Endodermal cell (in vitro differentiated cells): ENCODE measurements at regions not wholly inside any gene's neighbourhood (a gene's known extent, or its start where the extent isn't known, plus 50 kb on each side); places are given as distances from the start of the nearest gene placed in this dataset.
A peak's percentile ranks its signal among the peaks of the same experiment; 100 is the strongest.

Source experiments
- DNase-seq: peaks from one replicate; pipeline ENCODE4 v3.0.0-alpha.2; 2017
- H3K27ac ChIP-seq: 2 replicates; pipeline ENCODE4 v1.5.1; 2013; ENCODE audit warnings: mild to moderate bottlenecking, low read depth, low read length, moderate library complexity
- H3K27me3 ChIP-seq: 2 replicates; pipeline ENCODE4 v1.6.1; 2013; ENCODE audit warnings: mild to moderate bottlenecking, low read length, moderate library complexity; ENCODE audit not compliant: insufficient read depth, control insufficient read depth, poor library complexity, severe bottlenecking
- H3K36me3 ChIP-seq: 2 replicates; pipeline ENCODE4 v1.7.0; 2013; ENCODE audit warnings: mild to moderate bottlenecking, low read length, moderate library complexity; ENCODE audit not compliant: control insufficient read depth, insufficient read depth
- H3K4me1 ChIP-seq: one replicate; pipeline ENCODE4 v1.7.0; 2013; ENCODE audit warnings: low read length; ENCODE audit not compliant: control insufficient read depth, insufficient read depth
- H3K4me3 ChIP-seq: 2 replicates; pipeline ENCODE4 v1.5.1; 2013; ENCODE audit warnings: mild to moderate bottlenecking, low read length, moderate library complexity
- H3K9ac ChIP-seq: 2 replicates; pipeline ENCODE4 v1.6.1; 2013; ENCODE audit warnings: mild to moderate bottlenecking, low read length, moderate library complexity; ENCODE audit not compliant: poor library complexity, severe bottlenecking; ENCODE audit errors: extremely low read depth
- H3K9me3 ChIP-seq: 2 replicates; pipeline ENCODE4 v1.6.1; 2013; ENCODE audit warnings: mild to moderate bottlenecking, low read length, moderate library complexity; ENCODE audit not compliant: control insufficient read depth
- H3K27ac Mint-ChIP-seq: 2 replicates; pipeline ENCODE4 v1.8.0; 2020; ENCODE audit warnings: mixed read lengths
- H3K27me3 Mint-ChIP-seq: 2 replicates; pipeline ENCODE4 v1.8.0; 2021; ENCODE audit warnings: mild to moderate bottlenecking, mixed read lengths; ENCODE audit not compliant: insufficient read depth
- H3K36me3 Mint-ChIP-seq: 2 replicates; pipeline ENCODE4 v1.8.0; 2020; ENCODE audit warnings: low read depth, mixed read lengths
- H3K4me1 Mint-ChIP-seq: 2 replicates; pipeline ENCODE4 v1.8.0; 2020; ENCODE audit warnings: mixed read lengths
- H3K4me3 Mint-ChIP-seq: 2 replicates; pipeline ENCODE4 v1.8.0; 2020; ENCODE audit warnings: mild to moderate bottlenecking, moderate library complexity, mixed read lengths
- H3K9me3 Mint-ChIP-seq: 2 replicates; pipeline ENCODE4 v1.8.0; 2020; ENCODE audit warnings: mild to moderate bottlenecking, mixed read lengths
- WGBS, 2 experiments: methylation state at CpG; one replicate each; pipeline versions ENCODE4 v1.1.5 to v1.1.7; 2013; ENCODE audit warnings: missing lambda C conversion rate in 2 of 2, mixed read lengths in 1 of 2; ENCODE audit not compliant: insufficient coverage in 1 of 2, insufficient read length in 1 of 2; 5-methylcytosine and 5-hydroxymethylcytosine counted together
- TF ChIP-seq, protein P1 (sequence below): fragments of 200-600 bp; sonication (generic); conservative IDR thresholded peaks from 2 replicates; pipeline ENCODE4 v1.5.0; 2021; ENCODE audit warnings: antibody characterized with exemption, mild to moderate bottlenecking

DNA sequence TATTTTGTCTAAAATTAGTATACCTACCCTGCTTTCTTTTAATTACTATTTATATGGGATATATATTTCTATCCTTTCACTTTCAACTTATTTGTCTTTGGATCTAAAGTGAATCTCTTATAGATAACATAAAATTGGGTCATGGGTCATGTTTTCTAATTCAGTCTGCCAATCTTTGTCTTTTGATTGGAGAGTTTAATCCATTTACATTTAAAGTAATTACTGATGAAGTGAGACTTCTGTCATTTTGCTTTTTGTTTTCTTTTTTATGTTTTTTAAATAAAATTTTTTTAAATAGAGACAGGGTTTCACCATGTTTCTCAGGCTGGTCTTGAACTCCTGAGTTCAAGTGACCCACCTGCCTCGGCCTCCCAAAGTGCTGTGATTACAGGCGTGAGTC is 50.5 kb upstream of the PRDM1 start:
- Mint-ChIP-seq H3K9me3 (peaks cover 39% of the 10 kb centered on the region), H3K27me3 (no peaks in the 10 kb centered on the region), H3K27ac (no peak overlapping the region), H3K4me3 (no peak overlapping the region), H3K36me3 (peaks cover 61% of the 10 kb centered on the region), H3K4me1 (peaks cover 20% of the 10 kb centered on the region)
- Histone ChIP-seq H3K36me3 (peaks cover 69% of the 10 kb centered on the region), H3K9ac (no peak overlapping the region), H3K4me1 (peaks cover 3% of the 10 kb centered on the region), H3K27ac (no peak overlapping the region), H3K27me3 (no peaks in the 10 kb centered on the region), H3K4me3 (peak overlapping the region; percentile 50), H3K9me3 (peaks cover 58% of the 10 kb centered on the region)
- TF ChIP-seq, protein P1, sequence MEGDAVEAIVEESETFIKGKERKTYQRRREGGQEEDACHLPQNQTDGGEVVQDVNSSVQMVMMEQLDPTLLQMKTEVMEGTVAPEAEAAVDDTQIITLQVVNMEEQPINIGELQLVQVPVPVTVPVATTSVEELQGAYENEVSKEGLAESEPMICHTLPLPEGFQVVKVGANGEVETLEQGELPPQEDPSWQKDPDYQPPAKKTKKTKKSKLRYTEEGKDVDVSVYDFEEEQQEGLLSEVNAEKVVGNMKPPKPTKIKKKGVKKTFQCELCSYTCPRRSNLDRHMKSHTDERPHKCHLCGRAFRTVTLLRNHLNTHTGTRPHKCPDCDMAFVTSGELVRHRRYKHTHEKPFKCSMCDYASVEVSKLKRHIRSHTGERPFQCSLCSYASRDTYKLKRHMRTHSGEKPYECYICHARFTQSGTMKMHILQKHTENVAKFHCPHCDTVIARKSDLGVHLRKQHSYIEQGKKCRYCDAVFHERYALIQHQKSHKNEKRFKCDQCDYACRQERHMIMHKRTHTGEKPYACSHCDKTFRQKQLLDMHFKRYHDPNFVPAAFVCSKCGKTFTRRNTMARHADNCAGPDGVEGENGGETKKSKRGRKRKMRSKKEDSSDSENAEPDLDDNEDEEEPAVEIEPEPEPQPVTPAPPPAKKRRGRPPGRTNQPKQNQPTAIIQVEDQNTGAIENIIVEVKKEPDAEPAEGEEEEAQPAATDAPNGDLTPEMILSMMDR: no peak
- 100% methylated on average over 2 of the region's 2 CpGs for WGBS, 2 experiments
- DNase-seq: no peak

DNA sequence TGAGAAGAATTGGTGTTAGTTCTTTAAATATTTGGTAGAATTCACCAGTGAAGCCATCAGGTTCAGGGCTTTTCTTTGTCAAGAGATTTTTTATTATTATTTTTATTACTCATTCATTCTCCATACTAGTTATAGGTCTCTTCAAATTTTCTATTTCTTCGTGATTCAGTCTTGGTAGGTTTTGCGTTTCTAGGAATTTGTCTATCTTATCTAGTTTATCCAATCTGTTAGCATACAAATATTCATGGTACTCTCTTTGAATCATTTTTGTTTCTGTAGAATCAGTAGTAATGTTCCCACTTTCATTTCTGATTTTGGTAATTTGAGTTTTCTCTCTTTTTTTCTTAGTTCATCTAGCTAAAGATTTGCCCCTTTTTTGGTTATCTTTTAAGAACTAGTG is 52.3 kb upstream of the PRDM1 start:
- no peak overlapping the region for H3K27ac Mint-ChIP-seq
- H3K4me3 ChIP-seq: no peak overlapping the region
- H3K4me1 ChIP-seq: no peaks in the 10 kb centered on the region
- H3K36me3 Mint-ChIP-seq: peaks cover 71% of the 10 kb centered on the region
- WGBS, 2 experiments: 91% methylated on average over 2 of the region's 2 CpGs; no CpG with 5 or more reads in 1 of the 2 experiments
- peaks cover 5% of the 10 kb centered on the region for H3K4me1 Mint-ChIP-seq
- TF ChIP-seq, protein P1: no peak
- H3K27ac ChIP-seq: no peak overlapping the region
- H3K9ac ChIP-seq: no peak overlapping the region
- H3K36me3 ChIP-seq: peaks cover 69% of the 10 kb centered on the region
- no peaks in the 10 kb centered on the region for H3K27me3 Mint-ChIP-seq
- H3K27me3 ChIP-seq: no peaks in the 10 kb centered on the region
- peaks cover 39% of the 10 kb centered on the region for H3K9me3 Mint-ChIP-seq
- no peak overlapping the region for H3K4me3 Mint-ChIP-seq
- DNase-seq: no peak
- peaks cover 58% of the 10 kb centered on the region for H3K9me3 ChIP-seq

DNA sequence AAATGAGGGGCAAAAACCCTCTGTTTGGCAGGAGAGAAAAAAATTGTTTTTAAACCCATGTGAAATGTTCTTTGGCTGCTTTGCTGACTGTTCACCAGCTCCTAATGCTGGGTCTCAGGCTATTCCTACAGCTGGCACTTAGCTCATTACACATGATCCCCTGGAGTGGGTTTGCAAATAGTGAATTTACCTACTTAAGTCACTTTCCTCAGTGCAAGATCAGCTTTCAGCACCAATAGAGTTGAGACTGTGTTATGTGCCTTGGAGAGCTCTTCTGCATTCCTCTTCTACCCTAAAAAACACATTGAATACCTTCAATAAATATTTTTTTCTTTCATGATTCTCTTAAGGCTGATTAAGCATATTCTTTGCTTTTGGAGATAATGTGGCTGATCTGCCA is 58.4 kb upstream of the PRDM1 start:
- H3K4me3 Mint-ChIP-seq: no peak overlapping the region
- Histone ChIP-seq H3K36me3 (peaks cover 55% of the 10 kb centered on the region), H3K9me3 (peaks cover 3% of the 10 kb centered on the region), H3K4me1 (peaks cover 7% of the 10 kb centered on the region), H3K27ac (no peak overlapping the region), H3K4me3 (no peak overlapping the region), H3K27me3 (no peaks in the 10 kb centered on the region), H3K9ac (no peak overlapping the region)
- no peak overlapping the region for H3K27ac Mint-ChIP-seq
- H3K9me3 Mint-ChIP-seq: no peaks in the 10 kb centered on the region
- TF ChIP-seq, protein P1: no peak
- DNase-seq: no peak
- H3K27me3 Mint-ChIP-seq: no peaks in the 10 kb centered on the region
- H3K36me3 Mint-ChIP-seq: peaks cover 58% of the 10 kb centered on the region
- peaks cover 20% of the 10 kb centered on the region for H3K4me1 Mint-ChIP-seq
